GM12878 (cell line): ENCODE measurements at regions not wholly inside any gene's neighbourhood (a gene's known extent, or its start where the extent isn't known, plus 50 kb on each side); places are given as distances from the start of the nearest gene placed in this dataset.

ENCODE experiments used
- ASH2L ChIP-seq: fragments of 300-600, 200-600 bp; sonication (generic); IDR thresholded peaks from 2 replicates; pipeline ENCODE4 v1.6.1; 2017; ENCODE audit warnings: low read depth, mild to moderate bottlenecking, borderline replicate concordance
- CTCF ChIP-seq, 3 experiments: IDR thresholded peaks in 2 of 3; conservative IDR thresholded peaks in 1 of 3; 2 replicates each; pipeline ENCODE4 v1.5.1; 2011; ENCODE audit warnings: low read depth in 3 of 3, low read length in 3 of 3, mild to moderate bottlenecking in 3 of 3, control low read depth in 2 of 3, moderate library complexity in 2 of 3, inconsistent platforms in 1 of 3, mixed read lengths in 1 of 3; ENCODE audit not compliant: control insufficient read depth in 2 of 3, insufficient read depth in 1 of 3; ENCODE audit errors: extremely low read depth in 1 of 3
- EZH2 ChIP-seq: IDR thresholded peaks from 2 replicates; pipeline ENCODE4 v1.6.1; 2012; ENCODE audit warnings: low read depth, mild to moderate bottlenecking, control low read depth, inconsistent platforms, low read length, borderline replicate concordance; ENCODE audit not compliant: control insufficient read depth
- HDAC6 ChIP-seq: fragments of 200-600 bp; sonication (generic); IDR thresholded peaks from one replicate; pipeline ENCODE4 v1.8.0; 2017; ENCODE audit warnings: antibody characterized with exemption; ENCODE audit not compliant: unreplicated experiment
- IKZF1 ChIP-seq: fragments of 450-650 bp; conservative IDR thresholded peaks from 2 replicates; pipeline ENCODE4 v1.6.1; 2017; ENCODE audit warnings: antibody characterized with exemption, mild to moderate bottlenecking
- MAX ChIP-seq: IDR thresholded peaks from 2 replicates; pipeline ENCODE4 v1.6.1; 2012; ENCODE audit warnings: low read depth, low read length, improper control_type of control experiment
- MEF2A ChIP-seq: IDR thresholded peaks from 2 replicates; pipeline ENCODE4 v1.6.1; 2011; ENCODE audit warnings: low read depth, mild to moderate bottlenecking, low read length, moderate library complexity; ENCODE audit not compliant: insufficient read depth
- SP1 ChIP-seq: IDR thresholded peaks from one replicate; pipeline ENCODE4 v1.6.1; 2011; ENCODE audit warnings: low read depth, low read length
- SUPT20H ChIP-seq: IDR thresholded peaks from 2 replicates; pipeline ENCODE4 v1.6.1; 2011; ENCODE audit warnings: low read depth, mild to moderate bottlenecking, low read length, moderate library complexity, borderline replicate concordance; ENCODE audit not compliant: control insufficient read depth
- SUZ12 ChIP-seq: fragments of 200-600 bp; sonication (generic); IDR thresholded peaks from one replicate; pipeline ENCODE4 v1.6.1; 2018; ENCODE audit warnings: antibody characterized with exemption, mild to moderate bottlenecking; ENCODE audit not compliant: unreplicated experiment

GRCh38 chr20:7195704-7196103, 428.2 kb downstream of the BMP2 start:
- no peak for TF ChIP-seq SUZ12
- no peak for TF ChIP-seq SUPT20H
- no peak for TF ChIP-seq MAX
- TF ChIP-seq CTCF (IDR thresholded peaks at IDR 0.05 in 2 of 3, conservative IDR thresholded peaks at IDR 0.05 in 1 of 3; ENCODE audit: control insufficient read depth in 2 of 3, extremely low read depth in 1 of 3, insufficient read depth in 1 of 3, low read depth in 3 of 3, low read length in 3 of 3), result no peak
- TF ChIP-seq IKZF1, result no peak
- no peak for TF ChIP-seq HDAC6
- TF ChIP-seq ASH2L, result no peak
- TF ChIP-seq MEF2A, result no peak
- no peak for TF ChIP-seq SP1
- TF ChIP-seq EZH2, result no peak
